Testis (tissue), 2 donors: ENCODE measurements at regions not wholly inside any gene's neighbourhood (a gene's known extent, or its start where the extent isn't known, plus 50 kb on each side); places are given as distances from the start of the nearest gene placed in this dataset.
"Not testable (repeated sequence)": the region's sequence is repeated elsewhere in the genome, so short reads cannot be mapped to it uniquely, and the experiment has no call there.

Experiments
- DNase-seq: peaks from one replicate; pipeline ENCODE4 v3.0.0-alpha.2; 2019
- H3K27ac ChIP-seq, 2 donors: fragments of 200-600 bp; sonication (generic); one replicate each; pipeline ENCODE4 v1.5.1; 2019
- H3K27me3 ChIP-seq: fragments of 200-600 bp; sonication (generic); one replicate; pipeline ENCODE4 v1.5.1; 2019
- H3K36me3 ChIP-seq: fragments of 200-600 bp; sonication (generic); one replicate; pipeline ENCODE4 v1.5.1; 2017; ENCODE audit warnings: low read depth; ENCODE audit errors: missing control alignments
- H3K4me1 ChIP-seq: fragments of 200-600 bp; sonication (generic); one replicate; pipeline ENCODE4 v1.5.1; 2019
- H3K4me3 ChIP-seq, 2 donors: fragments of 200-600 bp; sonication (generic); one replicate each; pipeline ENCODE4 v1.5.1; 2017 to 2019
- H3K9me3 ChIP-seq: fragments of 200-600 bp; sonication (generic); one replicate; pipeline ENCODE4 v1.5.1; 2017
- POLR2A ChIP-seq: fragments of 450-650 bp; IDR thresholded peaks from one replicate; pipeline ENCODE4 v1.6.1; 2017; ENCODE audit warnings: antibody characterized with exemption, mild to moderate bottlenecking, moderate library complexity
- WGBS, 2 donors: methylation state at CpG; one replicate each; pipeline ENCODE4 v1.1.5; 2018; 5-methylcytosine and 5-hydroxymethylcytosine counted together
- intact Hi-C: fragments of 100-400 bp; cut with DNase I; formaldehyde crosslinking; loops from one replicate; pipeline ENCODE4 v1.15.1; 2023; ENCODE audit warnings: low total_unique reads
- TF ChIP-seq, protein P1 (sequence below), 3 experiments: fragments of 450-650 bp in 2 of 3; fragments of 200-600 bp in 1 of 3; sonication (generic) in 1 of 3; IDR thresholded peaks; one replicate each; pipeline ENCODE4 v1.5.1; 2016 to 2019; ENCODE audit warnings: antibody characterized with exemption in 3 of 3, mild to moderate bottlenecking in 2 of 3, moderate library complexity in 1 of 3

DNA sequence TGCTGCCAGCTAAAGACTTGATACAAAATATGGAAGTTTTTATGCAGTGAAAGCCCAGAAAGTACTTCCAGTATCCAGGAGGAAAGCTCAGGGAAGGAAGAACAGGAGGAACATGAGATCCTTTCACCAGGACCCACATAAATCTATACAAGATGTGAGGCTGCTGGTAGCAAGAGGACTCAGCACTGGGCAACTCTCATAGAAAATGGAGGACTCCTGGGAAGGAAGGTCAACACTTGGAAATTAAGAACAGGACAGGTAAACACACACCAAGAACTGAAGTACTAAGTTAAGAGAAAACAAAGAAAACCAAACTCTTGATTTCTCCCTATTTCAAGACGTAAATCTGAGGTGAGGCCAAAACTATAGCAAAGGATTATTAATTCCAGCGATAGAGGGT, 220.5 kb upstream of the HSF2 start:
- Histone ChIP-seq H3K36me3 (no peaks in the 10 kb centered on the region), H3K4me3 (no peak overlapping the region), H3K9me3 (no peaks in the 10 kb centered on the region), H3K27ac (no peak overlapping the region), H3K4me1 (no peaks in the 10 kb centered on the region), H3K27me3 (no peaks in the 10 kb centered on the region)
- intact Hi-C loops = no loop called here
- WGBS, 2 donors = 83 to 86% methylated on average over 2 of the region's 2 CpGs
- no peak for DNase-seq
- TF ChIP-seq POLR2A = no peak
- TF ChIP-seq, protein P1, sequence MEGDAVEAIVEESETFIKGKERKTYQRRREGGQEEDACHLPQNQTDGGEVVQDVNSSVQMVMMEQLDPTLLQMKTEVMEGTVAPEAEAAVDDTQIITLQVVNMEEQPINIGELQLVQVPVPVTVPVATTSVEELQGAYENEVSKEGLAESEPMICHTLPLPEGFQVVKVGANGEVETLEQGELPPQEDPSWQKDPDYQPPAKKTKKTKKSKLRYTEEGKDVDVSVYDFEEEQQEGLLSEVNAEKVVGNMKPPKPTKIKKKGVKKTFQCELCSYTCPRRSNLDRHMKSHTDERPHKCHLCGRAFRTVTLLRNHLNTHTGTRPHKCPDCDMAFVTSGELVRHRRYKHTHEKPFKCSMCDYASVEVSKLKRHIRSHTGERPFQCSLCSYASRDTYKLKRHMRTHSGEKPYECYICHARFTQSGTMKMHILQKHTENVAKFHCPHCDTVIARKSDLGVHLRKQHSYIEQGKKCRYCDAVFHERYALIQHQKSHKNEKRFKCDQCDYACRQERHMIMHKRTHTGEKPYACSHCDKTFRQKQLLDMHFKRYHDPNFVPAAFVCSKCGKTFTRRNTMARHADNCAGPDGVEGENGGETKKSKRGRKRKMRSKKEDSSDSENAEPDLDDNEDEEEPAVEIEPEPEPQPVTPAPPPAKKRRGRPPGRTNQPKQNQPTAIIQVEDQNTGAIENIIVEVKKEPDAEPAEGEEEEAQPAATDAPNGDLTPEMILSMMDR (IDR thresholded peaks at IDR 0.05) = no peak

DNA sequence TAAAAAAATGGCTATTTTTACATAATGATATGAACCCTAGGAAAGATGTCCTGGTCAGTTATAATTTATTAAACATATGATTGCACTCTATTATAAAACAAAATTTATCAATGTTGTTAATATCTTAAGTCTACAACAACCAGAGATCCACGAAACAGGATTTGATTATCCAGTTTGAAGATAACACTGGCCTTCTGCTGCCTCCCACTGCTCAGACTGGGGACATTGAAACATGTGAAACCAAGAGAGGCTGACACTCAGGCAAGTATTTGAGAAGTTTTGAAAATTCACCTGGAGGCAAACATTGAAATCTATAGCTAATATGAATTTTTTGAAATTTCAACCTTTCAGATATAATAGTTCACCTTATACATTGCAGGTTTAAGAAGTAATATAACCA, 219.3 kb upstream of the HSF2 start:
- H3K36me3 ChIP-seq = no peaks in the 10 kb centered on the region
- H3K4me1 ChIP-seq = no peaks in the 10 kb centered on the region
- intact Hi-C loops = no loop called here
- no peak overlapping the region for H3K27ac ChIP-seq
- no peak for TF ChIP-seq POLR2A
- TF ChIP-seq, protein P1 (IDR thresholded peaks at IDR 0.05) = no peak
- no peaks in the 10 kb centered on the region for H3K27me3 ChIP-seq
- 28 to 36% methylated on average over 1 of the region's 1 CpG for WGBS, 2 donors
- no peaks in the 10 kb centered on the region for H3K9me3 ChIP-seq
- H3K4me3 ChIP-seq = no peak overlapping the region
- DNase-seq = no peak

DNA sequence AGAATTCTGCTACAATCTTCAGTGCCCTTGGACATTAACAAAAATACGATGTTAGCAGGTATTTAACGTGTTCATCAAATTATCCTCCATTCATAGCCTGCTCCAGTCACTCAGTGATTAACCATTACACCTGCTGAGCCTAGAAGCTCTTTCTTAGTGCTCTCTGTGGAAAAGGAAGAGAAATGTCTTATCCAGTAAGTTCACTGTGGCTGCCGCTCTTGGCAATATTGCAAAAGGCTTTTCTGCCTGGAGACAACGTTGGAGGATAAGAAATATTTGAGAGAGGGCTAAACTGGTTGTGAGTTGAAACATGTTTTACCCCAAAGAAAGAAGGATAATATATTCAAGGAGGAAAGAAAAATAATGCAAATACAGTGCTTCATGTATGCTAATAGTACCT, 217.4 kb upstream of the HSF2 start:
- no peak overlapping the region for H3K27ac ChIP-seq
- H3K4me3 ChIP-seq = no peak overlapping the region
- DNase-seq = no peak
- intact Hi-C loops = no loop called here
- no peaks in the 10 kb centered on the region for H3K27me3 ChIP-seq
- no peaks in the 10 kb centered on the region for H3K36me3 ChIP-seq
- H3K9me3 ChIP-seq = no peaks in the 10 kb centered on the region
- 75 to 76% methylated on average over 4 of the region's 4 CpGs for WGBS, 2 donors
- TF ChIP-seq, protein P1 (IDR thresholded peaks at IDR 0.05) = no peak
- no peak for TF ChIP-seq POLR2A
- no peaks in the 10 kb centered on the region for H3K4me1 ChIP-seq

DNA sequence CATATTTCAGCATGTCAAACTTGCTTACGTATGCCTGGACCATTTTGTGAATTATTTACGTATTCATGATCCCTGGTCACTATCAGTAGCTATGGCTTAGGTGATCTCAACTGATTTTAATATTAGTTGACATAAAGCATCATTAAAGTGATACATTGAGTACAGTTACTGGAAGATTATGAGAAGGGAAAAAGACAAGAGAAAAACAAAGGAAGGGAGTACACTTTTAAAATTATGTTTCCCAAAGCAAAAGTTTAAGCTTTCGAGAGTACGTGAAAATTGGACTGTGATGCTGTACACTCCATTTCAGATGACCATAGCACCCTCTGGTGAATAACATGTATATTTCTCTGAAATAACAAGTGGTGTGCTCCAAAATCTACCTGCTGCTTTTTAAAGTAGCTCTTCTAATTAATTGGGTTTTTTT, 215.0 kb upstream of the HSF2 start:
- no peaks in the 10 kb centered on the region for H3K27me3 ChIP-seq
- H3K27ac ChIP-seq = no peak overlapping the region
- 50 to 52% methylated on average over 4 of the region's 4 CpGs for WGBS, 2 donors
- no peak overlapping the region for H3K4me3 ChIP-seq
- TF ChIP-seq, protein P1 (IDR thresholded peaks at IDR 0.05) = peak in 2 of 3 experiments; percentile 35 to 38
- no peak for TF ChIP-seq POLR2A
- H3K36me3 ChIP-seq = no peaks in the 10 kb centered on the region
- H3K9me3 ChIP-seq = no peaks in the 10 kb centered on the region
- intact Hi-C loops = no loop called here
- DNase-seq = no peak
- H3K4me1 ChIP-seq = no peaks in the 10 kb centered on the region

DNA sequence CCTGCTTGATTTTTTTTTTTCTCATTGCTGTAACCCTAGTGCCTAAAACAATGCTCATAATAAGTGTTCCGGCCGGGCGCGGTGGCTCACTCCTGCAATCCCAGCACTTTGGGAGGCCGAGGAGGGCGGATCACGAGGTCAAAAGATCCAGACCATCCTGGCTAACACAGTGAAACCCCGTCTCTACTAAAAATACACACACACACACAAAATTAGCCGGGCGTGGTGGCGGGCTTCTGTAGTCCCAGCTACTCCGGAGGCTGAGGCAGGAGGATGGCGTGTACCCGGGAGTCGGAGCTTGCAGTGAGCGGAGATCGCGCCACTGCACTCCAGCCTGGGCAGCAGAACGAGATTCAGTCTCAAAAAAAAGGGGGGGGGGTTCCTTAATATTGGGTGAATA, 214.0 kb upstream of the HSF2 start:
- H3K36me3 ChIP-seq, H3K9me3 ChIP-seq, H3K4me3 ChIP-seq, intact Hi-C loops, H3K4me1 ChIP-seq, H3K27ac ChIP-seq, DNase-seq, H3K27me3 ChIP-seq: not testable (repeated sequence)
- 63 to 68% methylated on average over 19 of the region's 19 CpGs for WGBS, 2 donors
